PFSK-1 (cell line): ENCODE measurements at regions not wholly inside any gene's neighbourhood (a gene's known extent, or its start where the extent isn't known, plus 50 kb on each side); places are given as distances from the start of the nearest gene placed in this dataset.

Source experiments
- FOXP2 ChIP-seq: optimal IDR thresholded peaks from 2 replicates; pipeline ENCODE3; 2011; ENCODE audit warnings: borderline replicate concordance, control low read depth, inconsistent platforms; ENCODE audit not compliant: insufficient read depth; ENCODE audit errors: extremely low read length, extremely low read depth
- POLR2AphosphoS5 ChIP-seq: IDR thresholded peaks from 2 replicates; pipeline ENCODE4 v1.6.1; 2012; ENCODE audit warnings: low read depth, mild to moderate bottlenecking, control low read depth, low read length, moderate library complexity
- SIN3A ChIP-seq: IDR thresholded peaks from 2 replicates; pipeline ENCODE4 v1.6.1; 2012; ENCODE audit warnings: mild to moderate bottlenecking, low read length, moderate library complexity, borderline replicate concordance; ENCODE audit not compliant: insufficient read depth
- TAF1 ChIP-seq: IDR thresholded peaks from 2 replicates; pipeline ENCODE4 v1.6.1; 2012; ENCODE audit warnings: low read length, control low read depth, borderline replicate concordance; ENCODE audit not compliant: insufficient read depth
- TF ChIP-seq, protein P1 (sequence below), 2 experiments: IDR thresholded peaks; 2 replicates each; pipeline versions ENCODE4 v1.6.1 to v1.8.0; 2011 to 2012; ENCODE audit warnings: low read depth in 2 of 2, low read length in 2 of 2, control low read depth in 1 of 2, inconsistent platforms in 1 of 2, mild to moderate bottlenecking in 1 of 2, moderate library complexity in 1 of 2; ENCODE audit not compliant: insufficient read depth in 1 of 2

DNA sequence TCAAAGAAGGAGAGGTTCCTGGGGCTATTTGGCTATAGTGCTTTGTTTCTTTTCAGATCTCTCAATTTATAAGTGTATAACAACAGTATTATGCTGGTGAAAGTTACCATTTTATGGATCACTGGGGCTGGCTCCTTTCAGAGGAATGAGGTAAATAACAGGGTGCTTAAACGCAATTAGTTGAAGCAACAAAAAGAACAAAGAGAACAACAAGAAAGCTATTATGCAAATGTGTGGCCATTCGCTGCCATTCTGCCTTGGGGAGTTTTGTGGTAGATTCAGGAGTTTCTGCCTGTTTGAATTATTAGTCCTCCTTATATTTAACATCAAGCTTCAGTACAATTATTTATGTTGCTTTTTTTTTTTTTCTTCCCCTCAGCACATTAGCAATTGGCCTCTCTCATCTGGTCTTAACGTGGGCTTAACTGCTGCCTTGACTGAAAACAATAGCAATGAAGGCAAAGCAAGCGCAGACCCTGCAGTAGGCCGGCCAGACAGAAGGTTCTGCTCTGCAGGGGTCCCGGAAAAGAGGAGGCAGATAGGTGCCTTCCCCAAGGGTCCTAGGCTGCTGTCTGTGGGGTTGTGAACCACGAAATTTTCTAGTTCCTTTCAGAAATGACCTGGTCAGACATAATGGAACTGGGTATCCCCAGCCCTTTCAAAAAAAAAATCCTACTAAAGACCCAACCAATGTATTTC is 339.9 kb upstream of the PODXL start:
- TF ChIP-seq, protein P1, sequence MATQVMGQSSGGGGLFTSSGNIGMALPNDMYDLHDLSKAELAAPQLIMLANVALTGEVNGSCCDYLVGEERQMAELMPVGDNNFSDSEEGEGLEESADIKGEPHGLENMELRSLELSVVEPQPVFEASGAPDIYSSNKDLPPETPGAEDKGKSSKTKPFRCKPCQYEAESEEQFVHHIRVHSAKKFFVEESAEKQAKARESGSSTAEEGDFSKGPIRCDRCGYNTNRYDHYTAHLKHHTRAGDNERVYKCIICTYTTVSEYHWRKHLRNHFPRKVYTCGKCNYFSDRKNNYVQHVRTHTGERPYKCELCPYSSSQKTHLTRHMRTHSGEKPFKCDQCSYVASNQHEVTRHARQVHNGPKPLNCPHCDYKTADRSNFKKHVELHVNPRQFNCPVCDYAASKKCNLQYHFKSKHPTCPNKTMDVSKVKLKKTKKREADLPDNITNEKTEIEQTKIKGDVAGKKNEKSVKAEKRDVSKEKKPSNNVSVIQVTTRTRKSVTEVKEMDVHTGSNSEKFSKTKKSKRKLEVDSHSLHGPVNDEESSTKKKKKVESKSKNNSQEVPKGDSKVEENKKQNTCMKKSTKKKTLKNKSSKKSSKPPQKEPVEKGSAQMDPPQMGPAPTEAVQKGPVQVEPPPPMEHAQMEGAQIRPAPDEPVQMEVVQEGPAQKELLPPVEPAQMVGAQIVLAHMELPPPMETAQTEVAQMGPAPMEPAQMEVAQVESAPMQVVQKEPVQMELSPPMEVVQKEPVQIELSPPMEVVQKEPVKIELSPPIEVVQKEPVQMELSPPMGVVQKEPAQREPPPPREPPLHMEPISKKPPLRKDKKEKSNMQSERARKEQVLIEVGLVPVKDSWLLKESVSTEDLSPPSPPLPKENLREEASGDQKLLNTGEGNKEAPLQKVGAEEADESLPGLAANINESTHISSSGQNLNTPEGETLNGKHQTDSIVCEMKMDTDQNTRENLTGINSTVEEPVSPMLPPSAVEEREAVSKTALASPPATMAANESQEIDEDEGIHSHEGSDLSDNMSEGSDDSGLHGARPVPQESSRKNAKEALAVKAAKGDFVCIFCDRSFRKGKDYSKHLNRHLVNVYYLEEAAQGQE (IDR thresholded peaks at IDR 0.05; ENCODE audit: insufficient read depth in 1 of 2, low read depth in 2 of 2, low read length in 2 of 2), result no peak
- no peak for TF ChIP-seq POLR2AphosphoS5
- no peak for TF ChIP-seq SIN3A

- TF ChIP-seq SIN3A (no peak), FOXP2 (no peak), POLR2AphosphoS5 (no peak), TAF1 (no peak)
- TF ChIP-seq, protein P1 (IDR thresholded peaks at IDR 0.05; ENCODE audit: insufficient read depth in 1 of 2, low read depth in 2 of 2, low read length in 2 of 2), result no peak
Measured at GRCh38 chr7:131895541-131896164, 339.2 kb upstream of the PODXL start.

DNA sequence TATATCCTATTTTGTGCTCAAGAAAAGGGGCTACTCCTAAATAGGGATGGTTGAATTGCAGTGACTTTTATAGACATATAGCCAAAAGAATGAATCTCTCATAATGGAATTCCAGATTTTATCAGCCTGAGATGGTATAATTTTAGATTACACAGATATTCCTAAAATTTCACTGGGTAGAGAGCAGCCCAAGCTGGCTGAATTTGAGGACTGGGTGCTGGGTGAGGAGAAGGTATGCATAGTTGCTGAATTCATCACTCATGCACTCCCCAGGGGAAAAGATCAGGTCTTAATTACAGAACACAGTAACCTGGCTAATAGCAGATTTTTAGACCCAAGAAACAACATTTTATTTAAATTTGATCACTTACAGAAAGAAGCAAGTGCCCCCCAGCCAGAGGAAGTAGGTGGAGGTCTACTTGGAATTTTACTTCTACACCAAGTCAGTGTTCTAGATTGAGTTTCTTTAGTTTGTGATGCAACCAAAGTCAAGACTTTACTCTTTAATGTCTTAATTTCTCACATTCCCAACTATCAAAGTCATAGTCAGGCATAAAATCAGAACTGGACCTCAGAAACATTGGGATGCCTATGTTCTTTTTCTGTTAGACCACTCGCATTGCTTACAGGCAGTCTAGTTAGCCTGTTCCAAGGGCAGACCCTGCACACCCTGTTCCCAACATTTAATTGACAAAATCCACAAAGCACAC is 337.4 kb upstream of the PODXL start:
- TF ChIP-seq TAF1 (no peak), FOXP2 (no peak), SIN3A (no peak), POLR2AphosphoS5 (no peak)
- TF ChIP-seq, protein P1 (IDR thresholded peaks at IDR 0.05; ENCODE audit: insufficient read depth in 1 of 2, low read depth in 2 of 2, low read length in 2 of 2), result no peak

DNA sequence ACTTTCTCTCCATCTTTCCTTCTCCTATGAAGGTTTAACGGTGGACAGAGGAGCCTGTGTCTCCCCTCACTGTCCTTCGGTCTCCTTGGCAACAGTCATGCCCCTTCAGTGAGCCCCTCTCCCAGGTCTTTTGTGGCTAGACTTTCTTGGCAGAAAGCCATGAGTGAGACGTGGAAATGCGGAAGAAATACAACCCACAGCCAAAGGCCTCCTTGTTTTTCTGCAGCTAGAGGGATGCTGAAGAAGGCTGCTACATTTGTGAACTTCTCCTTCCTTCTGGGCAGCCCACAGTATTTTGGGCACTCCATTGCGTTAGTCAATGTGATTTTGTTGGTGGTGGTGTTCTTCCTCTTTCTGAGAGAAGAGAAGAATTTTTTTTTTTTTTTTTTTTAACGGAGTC is 333.7 kb upstream of the PODXL start:
- TF ChIP-seq, protein P1 (IDR thresholded peaks at IDR 0.05; ENCODE audit: insufficient read depth in 1 of 2, low read depth in 2 of 2, low read length in 2 of 2), result no peak
- no peak for TF ChIP-seq POLR2AphosphoS5
- no peak for TF ChIP-seq FOXP2
- TF ChIP-seq TAF1, result no peak
- no peak for TF ChIP-seq SIN3A
